CD4-positive, alpha-beta T cell treated with Interleukin-4 for 4 hours (primary cell): ENCODE measurements at regions not wholly inside any gene's neighbourhood (a gene's known extent, or its start where the extent isn't known, plus 50 kb on each side); places are given as distances from the start of the nearest gene placed in this dataset.
"Not testable (repeated sequence)": the region's sequence is repeated elsewhere in the genome, so short reads cannot be mapped to it uniquely, and the experiment has no call there.

Experiments
- DNase-seq: peaks from one replicate; pipeline ENCODE4 v3.0.0-alpha.2; 2020

GRCh38 chr15:79492065-79492464 is 59.9 kb downstream of the MINAR1 start:
- no peak for DNase-seq

GRCh38 chr15:79494384-79494909 is 62.3 kb downstream of the MINAR1 start:
- no peak for DNase-seq

GRCh38 chr15:79494963-79495755 is 63.0 kb downstream of the MINAR1 start:
- DNase-seq, result no peak

GRCh38 chr15:79495775-79496174 is 63.6 kb downstream of the MINAR1 start:
- DNase-seq, result no peak

- no peak for DNase-seq
Measured at GRCh38 chr15:79496838-79497237, 64.7 kb downstream of the MINAR1 start.

- DNase-seq, result no peak
Measured at GRCh38 chr15:79501086-79501485, 69.0 kb downstream of the MINAR1 start.

- no peak for DNase-seq
Measured at GRCh38 chr15:79505956-79506355, 73.8 kb downstream of the MINAR1 start.

- not testable (repeated sequence) for DNase-seq
Measured at GRCh38 chr15:79512844-79513243, 80.7 kb downstream of the MINAR1 start.

- DNase-seq, result no peak
Measured at GRCh38 chr15:79513417-79513816, 81.3 kb downstream of the MINAR1 start.

- DNase-seq, result no peak
Measured at GRCh38 chr15:79513940-79514339, 81.8 kb downstream of the MINAR1 start.

- no peak for DNase-seq
Measured at GRCh38 chr15:79515300-79516027, 83.3 kb downstream of the MINAR1 start.

- DNase-seq, result no peak
Measured at GRCh38 chr15:79516155-79516554, 84.0 kb downstream of the MINAR1 start.

GRCh38 chr15:79516646-79517045 is 84.5 kb downstream of the MINAR1 start:
- no peak for DNase-seq

- no peak for DNase-seq
Measured at GRCh38 chr15:79519628-79520027, 87.5 kb downstream of the MINAR1 start.

- no peak for DNase-seq
Measured at GRCh38 chr15:79520654-79521053, 88.5 kb downstream of the MINAR1 start.

GRCh38 chr15:79522656-79523055 is 90.5 kb downstream of the MINAR1 start:
- DNase-seq, result no peak

- no peak for DNase-seq
Measured at GRCh38 chr15:79523266-79523665, 91.1 kb downstream of the MINAR1 start.

- no peak for DNase-seq
Measured at GRCh38 chr15:79524531-79524930, 92.4 kb downstream of the MINAR1 start.

- no peak for DNase-seq
Measured at GRCh38 chr15:79526376-79526775, 94.2 kb downstream of the MINAR1 start.

- no peak for DNase-seq
Measured at GRCh38 chr15:79527821-79528220, 95.7 kb downstream of the MINAR1 start.

- no peak for DNase-seq
Measured at GRCh38 chr15:79529157-79529785, 97.1 kb downstream of the MINAR1 start.

- DNase-seq, result no peak
Measured at GRCh38 chr15:79535536-79535935, 103.4 kb downstream of the MINAR1 start.

GRCh38 chr15:79538527-79538926 is 106.4 kb downstream of the MINAR1 start:
- no peak for DNase-seq

GRCh38 chr15:79539401-79539800 is 107.3 kb downstream of the MINAR1 start:
- no peak for DNase-seq
